ENCODE measurements at regions not wholly inside any gene's neighbourhood (a gene's known extent, or its start where the extent isn't known, plus 50 kb on each side); places are given as distances from the start of the nearest gene placed in this dataset.

DNA sequence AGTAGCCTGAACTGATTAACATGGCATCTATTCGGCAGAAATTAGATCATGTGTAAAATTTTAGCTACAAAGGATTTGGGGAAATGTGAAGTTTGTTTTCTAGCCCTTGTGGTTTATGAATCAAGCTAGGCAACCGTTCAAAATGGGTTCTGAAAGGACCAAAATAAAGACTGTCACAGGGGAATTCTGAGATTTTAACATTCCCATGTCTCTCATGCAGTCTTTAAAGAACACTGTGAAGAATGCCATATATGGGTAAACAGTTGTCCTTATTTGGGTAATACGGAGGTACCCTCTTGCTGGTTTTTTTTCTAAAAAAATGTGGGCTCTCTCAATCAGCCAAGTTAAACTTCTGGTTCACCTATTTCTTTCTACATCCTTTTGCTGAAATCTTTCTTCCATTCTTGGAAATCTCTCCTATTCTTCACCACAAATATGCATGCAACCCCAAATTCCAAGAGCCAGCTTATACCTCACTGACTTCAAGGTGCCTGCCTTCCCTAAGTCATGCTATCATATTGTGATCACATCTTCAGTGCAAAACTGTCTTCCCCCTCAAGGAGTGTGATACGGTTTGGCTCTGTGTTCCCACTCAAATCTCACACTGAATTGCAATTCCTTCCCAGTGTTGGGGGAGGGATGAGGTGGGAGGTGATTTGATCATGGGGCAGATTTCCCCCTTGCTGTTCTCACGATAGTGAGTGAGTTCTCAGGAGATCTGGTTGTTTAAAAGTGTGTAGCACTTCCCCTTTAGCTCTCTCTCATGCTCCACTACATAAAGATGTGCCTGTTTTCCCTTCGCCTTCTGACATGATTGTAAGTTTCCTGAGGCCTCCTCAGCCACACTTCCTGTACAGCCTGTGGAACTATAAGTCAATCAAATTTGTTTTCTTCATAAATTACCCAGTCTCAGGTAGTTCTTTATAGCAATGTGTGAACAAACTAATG, 308.7 kb downstream of the TTLL7 start:
- TF ChIP-seq GATA2 (IDR thresholded peaks at IDR 0.05; ENCODE audit: low read depth, low read length) (no peak), GATA3 (IDR thresholded peaks at IDR 0.05; ENCODE audit: low read depth, low read length) (no peak)
